Transverse colon (tissue), 4 donors: ENCODE measurements at regions not wholly inside any gene's neighbourhood (a gene's known extent, or its start where the extent isn't known, plus 50 kb on each side); places are given as distances from the start of the nearest gene placed in this dataset.

ENCODE experiments used
- CTCF ChIP-seq, 5 experiments: fragments of 200-600 bp in 3 of 5; fragments of 450-650 bp in 2 of 5; sonication (generic) in 3 of 5; IDR thresholded peaks; 1 replicate in 2 of 5; 2 replicates in 3 of 5; pipeline ENCODE4 v1.5.1; 2016 to 2017; ENCODE audit warnings: antibody characterized with exemption in 5 of 5, inconsistent platforms in 3 of 5, mild to moderate bottlenecking in 2 of 5, moderate library complexity in 1 of 5
- EP300 ChIP-seq: sonication (generic); formaldehyde crosslinking; IDR thresholded peaks from one replicate; pipeline ENCODE4 v1.6.1; 2017; ENCODE audit warnings: antibody characterized with exemption, low read depth
- POLR2A ChIP-seq: fragments of 450-650 bp; IDR thresholded peaks from one replicate; pipeline ENCODE4 v1.6.1; 2016; ENCODE audit warnings: antibody characterized with exemption, mild to moderate bottlenecking, moderate library complexity
- POLR2AphosphoS5 ChIP-seq, 3 donors: sonication (generic); formaldehyde crosslinking; IDR thresholded peaks; one replicate each; pipeline ENCODE4 v1.6.1; 2016; ENCODE audit warnings: antibody characterized with exemption in 3 of 3

DNA sequence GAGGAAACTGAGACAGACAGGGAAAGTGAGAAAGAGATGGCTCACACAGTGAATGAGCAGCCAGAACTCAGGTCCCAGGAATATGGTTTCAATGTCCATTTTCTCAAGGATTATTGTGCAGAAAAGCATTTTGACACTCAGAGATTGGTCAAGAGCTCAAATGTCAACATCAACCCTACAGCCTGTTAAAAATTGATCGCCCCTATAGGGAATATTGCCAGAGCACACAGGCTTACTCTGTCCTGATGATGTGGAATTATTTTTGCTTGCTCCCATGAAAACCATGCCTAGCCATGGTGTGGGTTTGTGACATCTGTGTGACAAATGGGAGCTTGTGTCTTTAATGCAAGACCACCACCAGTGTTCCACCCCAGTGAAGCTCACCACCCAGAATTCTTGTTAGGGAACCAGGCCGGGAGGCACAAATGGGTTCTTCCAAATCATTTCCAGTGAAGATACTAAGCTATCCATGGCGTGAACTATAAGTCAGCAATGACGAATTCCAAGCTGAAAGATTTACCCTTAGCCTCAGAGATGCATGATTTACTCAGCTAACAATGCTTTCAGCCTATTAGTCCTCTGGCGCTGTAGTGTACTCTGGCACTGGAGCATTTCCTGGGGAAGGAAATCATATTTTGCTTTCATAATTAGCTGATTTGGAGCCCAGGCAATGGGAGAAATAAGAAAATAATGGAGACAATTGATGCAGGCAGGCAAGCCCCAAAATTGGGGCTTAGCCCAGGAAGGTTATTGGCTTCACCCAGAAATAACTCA lies 1188.2 kb upstream of the TMEM132C start:
- no peak for TF ChIP-seq EP300
- TF ChIP-seq CTCF (IDR thresholded peaks at IDR 0.05) = no peak
- no peak for TF ChIP-seq POLR2A
- no peak for TF ChIP-seq POLR2AphosphoS5 (IDR thresholded peaks at IDR 0.05)
